Mesenchymal stem cell (in vitro differentiated cells and primary cell): ENCODE measurements at regions not wholly inside any gene's neighbourhood (a gene's known extent, or its start where the extent isn't known, plus 50 kb on each side); places are given as distances from the start of the nearest gene placed in this dataset.

Source experiments
- DNase-seq: peaks from one replicate; pipeline ENCODE4 v3.0.0-alpha.2; 2013
- H2AFZ ChIP-seq: one replicate; pipeline ENCODE4 v1.6.1; 2013; ENCODE audit warnings: low read depth, mild to moderate bottlenecking, control low read depth, inconsistent platforms, low read length, moderate library complexity
- H2AK5ac ChIP-seq: 2 replicates; pipeline ENCODE4 v1.6.1; 2013; ENCODE audit warnings: low read length, moderate library complexity, mild to moderate bottlenecking, inconsistent platforms; ENCODE audit not compliant: severe bottlenecking
- H2BK120ac ChIP-seq: one replicate; pipeline ENCODE4 v1.6.1; 2013; ENCODE audit warnings: low read depth, mild to moderate bottlenecking, inconsistent platforms, low read length, moderate library complexity
- H2BK12ac ChIP-seq, 2 experiments: one replicate each; pipeline ENCODE4 v1.6.1; 2013; ENCODE audit warnings: inconsistent platforms in 2 of 2, low read length in 2 of 2, mild to moderate bottlenecking in 2 of 2, moderate library complexity in 2 of 2, control low read depth in 1 of 2
- H2BK15ac ChIP-seq: one replicate; pipeline ENCODE4 v1.6.1; 2013; ENCODE audit warnings: mild to moderate bottlenecking, low read depth, inconsistent platforms; ENCODE audit not compliant: poor library complexity, severe bottlenecking
- H2BK5ac ChIP-seq: 2 replicates; pipeline ENCODE4 v1.6.1; 2013; ENCODE audit warnings: low read depth, mild to moderate bottlenecking, low read length, control low read depth, inconsistent platforms; ENCODE audit not compliant: poor library complexity, severe bottlenecking
- H3K14ac ChIP-seq, 2 experiments: one replicate each; pipeline ENCODE4 v1.6.1; 2013; ENCODE audit warnings: inconsistent platforms in 2 of 2, low read length in 2 of 2, control low read depth in 1 of 2, mild to moderate bottlenecking in 1 of 2, moderate library complexity in 1 of 2
- H3K18ac ChIP-seq, 2 experiments: one replicate each; pipeline ENCODE4 v1.6.1; 2013; ENCODE audit warnings: inconsistent platforms in 2 of 2, low read length in 2 of 2, control low read depth in 1 of 2, low read depth in 1 of 2, mild to moderate bottlenecking in 1 of 2
- H3K23ac ChIP-seq, 2 experiments: one replicate each; pipeline ENCODE4 v1.6.1; 2013; ENCODE audit warnings: inconsistent platforms in 2 of 2, low read length in 2 of 2, mild to moderate bottlenecking in 2 of 2, moderate library complexity in 2 of 2, control low read depth in 1 of 2
- H3K27ac ChIP-seq: 2 replicates; pipeline ENCODE4 v1.5.1; 2013; ENCODE audit warnings: mild to moderate bottlenecking, moderate library complexity, low read length, control low read depth, inconsistent platforms; ENCODE audit not compliant: poor library complexity, severe bottlenecking
- H3K27me3 ChIP-seq, 2 experiments: 2 replicates each; pipeline versions ENCODE4 v1.6.1 to v1.7.0; 2013; ENCODE audit warnings: low read length in 2 of 2, mild to moderate bottlenecking in 2 of 2, moderate library complexity in 2 of 2, control low read depth in 1 of 2, inconsistent platforms in 1 of 2; ENCODE audit not compliant: control insufficient read depth in 1 of 2, insufficient read depth in 1 of 2
- H3K36me3 ChIP-seq, 2 experiments: 2 replicates each; pipeline versions ENCODE4 v1.6.1 to v1.7.0; 2013; ENCODE audit warnings: low read length in 2 of 2, control low read depth in 1 of 2, inconsistent platforms in 1 of 2, low read depth in 1 of 2, mild to moderate bottlenecking in 1 of 2; ENCODE audit not compliant: insufficient read depth in 2 of 2, control insufficient read depth in 1 of 2
- H3K4ac ChIP-seq, 2 experiments: one replicate each; pipeline ENCODE4 v1.6.1; 2013; ENCODE audit warnings: inconsistent platforms in 2 of 2, low read length in 2 of 2, mild to moderate bottlenecking in 2 of 2, moderate library complexity in 2 of 2, control low read depth in 1 of 2, low read depth in 1 of 2
- H3K4me1 ChIP-seq: 2 replicates; pipeline ENCODE4 v1.6.1; 2013; ENCODE audit warnings: low read depth, low read length, control low read depth; ENCODE audit not compliant: control insufficient read depth, insufficient read depth
- H3K4me2 ChIP-seq: 2 replicates; pipeline ENCODE4 v1.6.1; 2013; ENCODE audit warnings: low read length, mild to moderate bottlenecking, inconsistent platforms; ENCODE audit not compliant: poor library complexity, severe bottlenecking
- H3K4me3 ChIP-seq, 2 experiments: 2 replicates each; pipeline versions ENCODE4 v1.5.1 to v1.7.0; 2013; ENCODE audit warnings: low read length in 2 of 2, mild to moderate bottlenecking in 2 of 2, control low read depth in 1 of 2, low read depth in 1 of 2; ENCODE audit not compliant: insufficient read depth in 1 of 2
- H3K79me1 ChIP-seq: replicated peaks from 2 replicates; pipeline ENCODE4 v1.6.1; 2013; ENCODE audit warnings: mild to moderate bottlenecking, control low read depth, low read length, inconsistent platforms; ENCODE audit not compliant: poor library complexity, severe bottlenecking
- H3K9ac ChIP-seq: 2 replicates; pipeline ENCODE4 v1.7.0; 2013; ENCODE audit warnings: mild to moderate bottlenecking, low read length, moderate library complexity
- H3K9me3 ChIP-seq: 2 replicates; pipeline ENCODE4 v1.7.0; 2013; ENCODE audit warnings: mild to moderate bottlenecking, low read length; ENCODE audit not compliant: control insufficient read depth
- H4K8ac ChIP-seq: one replicate; pipeline ENCODE4 v1.6.1; 2013; ENCODE audit warnings: inconsistent platforms, mild to moderate bottlenecking, low read length, moderate library complexity
- H4K91ac ChIP-seq: one replicate; pipeline ENCODE4 v1.6.1; 2013; ENCODE audit warnings: mild to moderate bottlenecking, low read length, inconsistent platforms
- WGBS: methylation state at CpG from one replicate; pipeline ENCODE4 v1.1.7; 2013; ENCODE audit warnings: mixed read lengths; 5-methylcytosine and 5-hydroxymethylcytosine counted together

- no peak overlapping the region for H3K27ac ChIP-seq
- no peak overlapping the region for H2BK5ac ChIP-seq
- no peak for DNase-seq
- H3K9ac ChIP-seq = no peak overlapping the region
- H3K18ac ChIP-seq = no peak overlapping the region
- H4K91ac ChIP-seq = no peak overlapping the region
- peaks cover 0 to 70% of the 10 kb centered on the region in 2 experiments for H3K27me3 ChIP-seq
- H3K23ac ChIP-seq = no peak overlapping the region
- no peak overlapping the region for H2BK120ac ChIP-seq
- no peak overlapping the region for H3K4ac ChIP-seq
- 50% methylated on average over 1 of the region's 2 CpGs for WGBS
- no peak overlapping the region for H4K8ac ChIP-seq
- no peak overlapping the region for H2AK5ac ChIP-seq
- no peak overlapping the region for H3K4me3 ChIP-seq
- H2AFZ ChIP-seq = no peak overlapping the region
- no peak overlapping the region for H2BK12ac ChIP-seq
- no peaks in the 10 kb centered on the region for H3K9me3 ChIP-seq
- H3K36me3 ChIP-seq = no peaks in the 10 kb centered on the region
- H2BK15ac ChIP-seq = no peak overlapping the region
- H3K79me1 ChIP-seq = no peaks in the 10 kb centered on the region
- no peak overlapping the region for H3K14ac ChIP-seq
- H3K4me2 ChIP-seq = no peak overlapping the region
- no peaks in the 10 kb centered on the region for H3K4me1 ChIP-seq
Measured at GRCh38 chr2:201977651-201978050, 56.0 kb upstream of the FZD7 start.

GRCh38 chr2:201978333-201978732, 55.3 kb upstream of the FZD7 start:
- DNase-seq = no peak
- Histone ChIP-seq H3K36me3 (no peaks in the 10 kb centered on the region), H3K79me1 (no peaks in the 10 kb centered on the region), H3K27me3 (peaks cover 0 to 67% of the 10 kb centered on the region in 2 experiments), H2AK5ac (no peak overlapping the region), H3K4ac (no peak overlapping the region), H2BK120ac (no peak overlapping the region), H3K9ac (no peak overlapping the region), H3K4me2 (no peak overlapping the region), H3K14ac (no peak overlapping the region), H3K27ac (no peak overlapping the region), H2BK5ac (no peak overlapping the region), H3K4me3 (no peak overlapping the region), H2AFZ (no peak overlapping the region), H2BK15ac (no peak overlapping the region), H3K18ac (no peak overlapping the region), H4K91ac (no peak overlapping the region), H3K9me3 (no peaks in the 10 kb centered on the region), H3K4me1 (no peaks in the 10 kb centered on the region), H2BK12ac (no peak overlapping the region), H3K23ac (peak overlapping the region in 1 of 2 experiments; percentile 60), H4K8ac (no peak overlapping the region)
- 83% methylated on average over 4 of the region's 4 CpGs for WGBS

GRCh38 chr2:201978986-201979385, 54.7 kb upstream of the FZD7 start:
- H3K79me1 ChIP-seq = no peaks in the 10 kb centered on the region
- peak overlapping the region in 1 of 2 experiments; percentile 39 for H2BK12ac ChIP-seq
- no peaks in the 10 kb centered on the region for H3K4me1 ChIP-seq
- no peak overlapping the region for H2AFZ ChIP-seq
- no peak overlapping the region for H3K27ac ChIP-seq
- H2BK5ac ChIP-seq = no peak overlapping the region
- H3K27me3 ChIP-seq = peaks cover 0 to 64% of the 10 kb centered on the region in 2 experiments
- H4K8ac ChIP-seq = no peak overlapping the region
- H2BK120ac ChIP-seq = no peak overlapping the region
- peak overlapping the region in 1 of 2 experiments; percentile 11 for H3K14ac ChIP-seq
- H3K9me3 ChIP-seq = no peaks in the 10 kb centered on the region
- H3K4me3 ChIP-seq = no peak overlapping the region
- no peak overlapping the region for H3K9ac ChIP-seq
- H3K36me3 ChIP-seq = no peaks in the 10 kb centered on the region
- no peak overlapping the region for H4K91ac ChIP-seq
- H2BK15ac ChIP-seq = no peak overlapping the region
- WGBS = 83% methylated on average over 4 of the region's 4 CpGs
- H2AK5ac ChIP-seq = no peak overlapping the region
- H3K18ac ChIP-seq = no peak overlapping the region
- H3K4ac ChIP-seq = no peak overlapping the region
- H3K23ac ChIP-seq = no peak overlapping the region
- H3K4me2 ChIP-seq = no peak overlapping the region
- DNase-seq = no peak

- no peaks in the 10 kb centered on the region for H3K4me1 ChIP-seq
Measured at GRCh38 chr2:201980389-201980821, 53.2 kb upstream of the FZD7 start.

More at GRCh38 chr2:201980389-201980821, 53.2 kb upstream of the FZD7 start:
- Histone ChIP-seq H3K9ac (no peak overlapping the region), H3K23ac (no peak overlapping the region), H3K14ac (no peak overlapping the region), H3K4me2 (no peak overlapping the region), H3K79me1 (no peaks in the 10 kb centered on the region), H2AFZ (no peak overlapping the region), H2BK12ac (no peak overlapping the region), H3K27me3 (peaks cover 0 to 62% of the 10 kb centered on the region in 2 experiments), H2BK120ac (no peak overlapping the region), H2BK5ac (no peak overlapping the region), H3K4ac (no peak overlapping the region), H4K8ac (no peak overlapping the region), H2BK15ac (no peak overlapping the region), H2AK5ac (no peak overlapping the region), H3K9me3 (no peaks in the 10 kb centered on the region), H4K91ac (no peak overlapping the region), H3K27ac (no peak overlapping the region), H3K4me3 (no peak overlapping the region), H3K18ac (no peak overlapping the region), H3K36me3 (no peaks in the 10 kb centered on the region)
- 82% methylated on average over 7 of the region's 8 CpGs for WGBS
- no peak for DNase-seq
